ENCODE measurements at regions not wholly inside any gene's neighbourhood (a gene's known extent, or its start where the extent isn't known, plus 50 kb on each side); places are given as distances from the start of the nearest gene placed in this dataset.

- ChIA-PET POLR2A (interaction anchor here (0.8 to 1.7 kb wide), 3 partner anchors 44 to 159 kb away, joined by 3 to 7 read pairs (median 4); partner anchors contain the start of gene CITED2), CTCF (no interaction called here)
- Mint-ChIP-seq H3K9me3 (ENCODE audit: unreplicated experiment) (peaks cover 6% of the 10 kb centered on the region), H3K4me1 (ENCODE audit: insufficient read depth, unreplicated experiment) (peaks cover 26% of the 10 kb centered on the region), H3K27me3 (ENCODE audit: insufficient read depth, unreplicated experiment) (no peaks in the 10 kb centered on the region), H3K4me3 (ENCODE audit: unreplicated experiment) (peak overlapping the region; percentile 37), H3K36me3 (ENCODE audit: insufficient read depth, unreplicated experiment) (no peaks in the 10 kb centered on the region), H3K27ac (ENCODE audit: low read depth, unreplicated experiment) (peak overlapping the region; percentile 79)
- intact Hi-C loops (cut with micrococcal nuclease), result loop anchor here (5.0 kb wide), 1 partner anchor 157 kb away; no protein-coding TSS in a partner anchor
- TF ChIP-seq, protein P1, sequence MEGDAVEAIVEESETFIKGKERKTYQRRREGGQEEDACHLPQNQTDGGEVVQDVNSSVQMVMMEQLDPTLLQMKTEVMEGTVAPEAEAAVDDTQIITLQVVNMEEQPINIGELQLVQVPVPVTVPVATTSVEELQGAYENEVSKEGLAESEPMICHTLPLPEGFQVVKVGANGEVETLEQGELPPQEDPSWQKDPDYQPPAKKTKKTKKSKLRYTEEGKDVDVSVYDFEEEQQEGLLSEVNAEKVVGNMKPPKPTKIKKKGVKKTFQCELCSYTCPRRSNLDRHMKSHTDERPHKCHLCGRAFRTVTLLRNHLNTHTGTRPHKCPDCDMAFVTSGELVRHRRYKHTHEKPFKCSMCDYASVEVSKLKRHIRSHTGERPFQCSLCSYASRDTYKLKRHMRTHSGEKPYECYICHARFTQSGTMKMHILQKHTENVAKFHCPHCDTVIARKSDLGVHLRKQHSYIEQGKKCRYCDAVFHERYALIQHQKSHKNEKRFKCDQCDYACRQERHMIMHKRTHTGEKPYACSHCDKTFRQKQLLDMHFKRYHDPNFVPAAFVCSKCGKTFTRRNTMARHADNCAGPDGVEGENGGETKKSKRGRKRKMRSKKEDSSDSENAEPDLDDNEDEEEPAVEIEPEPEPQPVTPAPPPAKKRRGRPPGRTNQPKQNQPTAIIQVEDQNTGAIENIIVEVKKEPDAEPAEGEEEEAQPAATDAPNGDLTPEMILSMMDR (IDR thresholded peaks at IDR 0.05; ENCODE audit: unreplicated experiment), result no peak
- no TSS peak for BruUV-seq (replicated peaks)
- DNase-seq (ENCODE audit: unreplicated experiment), result peak; percentile 70
Observed at GRCh38 chr6:139533573-139534471, 159.4 kb upstream of the CITED2 start.

- Mint-ChIP-seq H3K9me3 (ENCODE audit: unreplicated experiment) (peaks cover 6% of the 10 kb centered on the region), H3K36me3 (ENCODE audit: insufficient read depth, unreplicated experiment) (no peaks in the 10 kb centered on the region), H3K27me3 (ENCODE audit: insufficient read depth, unreplicated experiment) (no peaks in the 10 kb centered on the region), H3K4me1 (ENCODE audit: insufficient read depth, unreplicated experiment) (peaks cover 26% of the 10 kb centered on the region), H3K4me3 (ENCODE audit: unreplicated experiment) (peak overlapping the region; percentile 4), H3K27ac (ENCODE audit: low read depth, unreplicated experiment) (peak overlapping the region; percentile 79)
- CTCF ChIA-PET, result interaction anchor here (0.7 kb wide), 1 partner anchor 62 kb away, joined by 4 read pairs; no protein-coding TSS in a partner anchor
- TF ChIP-seq, protein P1 (IDR thresholded peaks at IDR 0.05; ENCODE audit: unreplicated experiment), result no peak
- no TSS peak for BruUV-seq (replicated peaks)
- DNase-seq (ENCODE audit: unreplicated experiment), result no peak
- POLR2A ChIA-PET, result no interaction called here
- intact Hi-C loops (cut with micrococcal nuclease), result loop anchor here (5.0 kb wide), 1 partner anchor 156 kb away; no protein-coding TSS in a partner anchor
Observed at GRCh38 chr6:139533171-139533570, 158.7 kb upstream of the CITED2 start.

- ChIA-PET POLR2A (interaction anchor here (0.6 to 1.6 kb wide), 7 partner anchors 10 to 654 kb away, joined by 3 to 15 read pairs (median 3); partner anchors contain the start of gene CITED2), CTCF (no interaction called here)
- intact Hi-C loops (cut with micrococcal nuclease), result loop anchor here (5.0 kb wide), 1 partner anchor 154 kb away; no protein-coding TSS in a partner anchor
- Mint-ChIP-seq H3K27ac (ENCODE audit: low read depth, unreplicated experiment) (no peak overlapping the region), H3K36me3 (ENCODE audit: insufficient read depth, unreplicated experiment) (no peaks in the 10 kb centered on the region), H3K27me3 (ENCODE audit: insufficient read depth, unreplicated experiment) (no peaks in the 10 kb centered on the region), H3K4me1 (ENCODE audit: insufficient read depth, unreplicated experiment) (peaks cover 26% of the 10 kb centered on the region), H3K4me3 (ENCODE audit: unreplicated experiment) (no peak overlapping the region), H3K9me3 (ENCODE audit: unreplicated experiment) (peaks cover 6% of the 10 kb centered on the region)
- BruUV-seq (replicated peaks), result no TSS peak
- peak; percentile 24 for DNase-seq (ENCODE audit: unreplicated experiment)
- TF ChIP-seq, protein P1 (IDR thresholded peaks at IDR 0.05; ENCODE audit: unreplicated experiment), result no peak
Observed at GRCh38 chr6:139531148-139532115, 157.0 kb upstream of the CITED2 start.

All from MCF 10A (cell line).